Kidney glomerular epithelial cell (primary cell): ENCODE measurements at regions not wholly inside any gene's neighbourhood (a gene's known extent, or its start where the extent isn't known, plus 50 kb on each side); places are given as distances from the start of the nearest gene placed in this dataset.

ENCODE experiments used
- DNase-seq: peaks from one replicate; lab custom pipeline; 2025; lab: John Stamatoyannopoulos, UW

GRCh38 chr12:34346372-34347034, 324.2 kb downstream of the ALG10 start:
- no peak for DNase-seq

- DNase-seq, result no peak
Measured at GRCh38 chr12:34347367-34347766, 325.1 kb downstream of the ALG10 start.

GRCh38 chr12:34348064-34348463, 325.8 kb downstream of the ALG10 start:
- DNase-seq, result no peak

GRCh38 chr12:34348836-34349672, 326.8 kb downstream of the ALG10 start:
- no peak for DNase-seq

GRCh38 chr12:34349673-34349961, 327.3 kb downstream of the ALG10 start:
- DNase-seq, result no peak

DNA sequence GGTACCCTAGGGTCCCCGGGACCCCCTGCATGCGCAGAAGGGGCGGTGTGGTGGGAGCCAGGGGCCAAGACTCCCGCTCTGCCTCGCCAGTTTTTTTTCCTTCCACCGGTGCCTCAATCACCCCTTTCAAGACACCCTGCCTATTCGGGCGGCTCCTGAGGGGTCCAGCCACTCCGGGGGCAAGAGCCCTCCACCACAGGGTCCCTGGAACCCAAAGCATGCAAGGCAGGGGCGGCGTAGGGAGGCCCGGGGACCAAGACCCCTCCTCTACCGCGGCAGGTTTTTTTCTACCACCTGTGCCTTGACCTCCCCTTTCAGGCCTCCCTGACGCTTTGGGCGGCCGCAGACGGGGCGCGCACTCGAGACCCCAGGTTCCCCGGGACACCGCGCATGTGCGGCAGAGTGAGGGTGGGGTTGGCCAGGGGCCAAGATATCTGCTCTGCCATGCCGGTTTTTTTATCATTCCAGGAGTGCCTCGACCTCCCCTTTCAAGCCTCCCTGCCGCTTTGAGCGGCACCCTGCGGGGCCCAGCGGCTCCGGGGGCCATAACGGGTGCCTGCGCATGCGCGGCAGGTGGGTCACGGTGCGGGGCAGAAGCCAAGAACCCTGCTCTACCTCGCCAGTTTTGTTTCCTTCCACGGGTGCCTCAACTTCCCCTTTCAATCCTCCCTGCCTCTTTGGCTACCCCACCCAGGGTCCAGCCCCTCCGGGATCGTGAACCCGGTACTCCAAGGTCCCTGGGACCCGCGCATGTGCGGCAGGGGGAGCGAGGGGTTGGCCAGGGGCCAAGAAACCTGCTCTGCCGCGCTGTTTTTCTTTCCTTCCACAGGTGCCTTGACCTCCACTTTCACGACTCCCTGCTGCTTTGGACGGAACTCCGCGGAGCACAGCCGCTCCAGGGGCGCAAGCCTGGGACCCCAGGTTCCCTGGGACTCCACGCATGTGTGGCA, 328.1 kb downstream of the ALG10 start:
- no peak for DNase-seq

- no peak for DNase-seq
Measured at GRCh38 chr12:34352098-34352497, 329.8 kb downstream of the ALG10 start.

GRCh38 chr12:34354239-34355200, 332.2 kb downstream of the ALG10 start:
- no peak for DNase-seq

DNA sequence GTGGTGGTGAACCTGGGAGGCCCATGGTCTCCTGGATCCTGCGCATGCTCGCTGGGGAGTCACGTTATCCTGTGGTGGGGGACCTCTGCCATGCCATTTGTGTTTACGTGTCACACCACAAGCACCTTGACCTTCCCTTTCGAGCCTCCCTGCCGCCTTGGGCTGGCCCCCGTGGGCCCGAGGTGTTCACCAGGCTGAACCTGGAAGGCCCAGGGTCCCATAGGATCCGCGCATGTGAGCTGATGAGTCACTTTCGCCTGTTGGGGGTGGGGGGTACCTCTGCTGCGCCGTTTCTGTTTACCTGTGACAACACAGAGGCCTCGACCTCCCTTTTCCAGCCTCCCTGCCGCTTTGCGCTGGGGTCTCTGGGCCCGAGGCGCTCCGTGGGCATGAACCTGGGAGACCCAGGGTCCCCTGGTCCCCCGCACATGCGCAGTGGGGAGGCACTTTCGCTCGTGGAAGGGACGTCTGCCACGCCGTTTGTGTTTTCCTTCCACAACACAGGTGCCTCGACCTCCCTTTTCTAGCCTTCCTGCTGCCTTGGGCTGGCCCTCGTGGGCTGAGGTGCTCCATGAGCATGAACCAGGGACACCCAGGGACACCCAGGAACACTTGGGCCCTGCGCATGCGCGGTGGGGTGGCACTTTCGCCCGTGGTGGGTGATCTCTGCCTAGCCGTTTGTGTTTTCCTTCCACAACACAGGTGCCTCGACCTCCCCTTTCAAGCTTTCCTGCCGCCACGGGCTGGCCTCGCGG, 334.1 kb downstream of the ALG10 start:
- no peak for DNase-seq

- no peak for DNase-seq
Measured at GRCh38 chr12:34357791-34358190, 335.5 kb downstream of the ALG10 start.

GRCh38 chr12:34358198-34358597, 335.9 kb downstream of the ALG10 start:
- no peak for DNase-seq

GRCh38 chr12:34361721-34362316, 339.5 kb downstream of the ALG10 start:
- no peak for DNase-seq

GRCh38 chr12:34363050-34363673, 340.9 kb downstream of the ALG10 start:
- no peak for DNase-seq

DNA sequence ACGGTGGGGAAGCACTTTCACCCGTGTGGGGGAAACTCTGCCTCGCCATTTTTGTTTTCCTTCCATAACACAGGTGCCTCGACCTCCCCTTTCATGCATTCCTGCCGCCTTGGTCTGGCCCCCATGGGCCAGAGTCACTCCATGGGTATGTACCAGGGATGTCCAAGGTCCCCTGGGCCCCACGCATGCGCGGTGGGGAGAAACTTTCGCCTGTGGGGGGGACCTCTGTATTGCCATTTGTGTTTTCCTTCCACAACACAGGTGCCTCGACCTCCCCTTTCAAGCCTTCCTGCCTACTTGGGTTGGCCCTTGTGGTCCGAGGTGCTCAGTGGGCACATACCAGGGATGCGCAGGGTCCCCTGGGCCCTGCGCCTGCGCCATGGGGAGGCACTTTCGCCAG, 345.8 kb downstream of the ALG10 start:
- no peak for DNase-seq

GRCh38 chr12:34371050-34371449, 348.8 kb downstream of the ALG10 start:
- no peak for DNase-seq

DNA sequence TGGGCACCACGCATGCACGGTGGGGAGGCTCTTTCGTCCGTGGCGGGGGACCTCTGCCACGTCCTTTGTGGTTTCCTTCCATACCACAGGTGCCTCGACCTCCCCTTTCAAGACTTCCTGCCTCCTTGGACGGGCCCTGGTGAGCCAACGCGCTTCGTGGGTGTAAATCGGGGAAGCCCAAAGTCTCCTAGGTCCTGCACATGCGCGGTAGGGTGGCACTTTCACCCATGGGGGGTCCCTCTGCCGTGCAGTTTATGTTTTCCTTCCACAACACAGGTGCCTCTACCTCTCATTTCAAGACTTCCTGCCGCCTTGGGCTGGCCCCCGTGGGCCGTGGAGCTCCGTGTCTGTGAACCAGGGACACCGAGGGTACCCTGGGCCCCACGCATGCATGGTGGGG, 349.7 kb downstream of the ALG10 start:
- no peak for DNase-seq

- DNase-seq, result no peak
Measured at GRCh38 chr12:34373926-34374325, 351.6 kb downstream of the ALG10 start.

DNA sequence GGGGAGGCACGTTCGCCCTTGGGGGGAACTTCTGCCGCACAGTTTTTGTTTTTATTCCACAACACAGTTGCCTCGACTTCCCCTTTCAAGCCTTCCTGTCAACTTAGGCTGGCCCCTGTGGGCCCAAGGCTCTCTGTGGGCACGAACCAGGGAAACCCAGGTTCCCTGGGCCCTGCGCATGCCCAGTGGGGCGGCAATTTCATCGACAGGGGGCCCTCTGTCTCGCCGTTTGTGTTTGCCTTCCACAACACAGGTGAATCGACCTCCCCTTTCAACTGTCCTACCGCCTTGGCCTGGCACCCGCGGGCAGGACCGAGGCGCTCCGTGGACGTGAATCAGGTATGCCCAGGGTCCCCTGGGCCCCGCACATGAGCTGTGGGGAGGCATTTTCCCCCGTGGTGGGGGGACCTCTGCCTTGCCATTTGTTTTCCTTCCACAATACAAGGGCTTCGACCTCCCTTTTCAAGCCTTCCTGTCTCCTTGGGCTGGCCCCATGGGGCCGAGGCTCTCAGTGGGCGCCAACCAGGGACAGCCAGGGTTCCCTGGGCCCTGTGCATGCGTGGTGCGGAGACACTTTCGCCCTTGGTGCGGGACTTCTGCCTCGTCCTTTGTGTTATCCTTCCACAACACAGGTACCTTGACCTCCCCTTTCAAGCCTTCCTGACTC, 354.0 kb downstream of the ALG10 start:
- DNase-seq, result no peak
